Hematopoietic multipotent progenitor cell treated with erythropoietin and hydrocortisone succinate and interleukin-3 and kit ligand, for 17 days (in vitro differentiated cells): ENCODE measurements at regions not wholly inside any gene's neighbourhood (a gene's known extent, or its start where the extent isn't known, plus 50 kb on each side); places are given as distances from the start of the nearest gene placed in this dataset.
"Not testable (repeated sequence)": the region's sequence is repeated elsewhere in the genome, so short reads cannot be mapped to it uniquely, and the experiment has no call there.

ENCODE experiments used
- DNase-seq: peaks from one replicate; pipeline ENCODE4 v3.0.0-alpha.2; 2015; ENCODE audit warnings: low spot score

- DNase-seq: no peak
Measured at GRCh38 chr16:66206363-66206762, 160.1 kb upstream of the CDH5 start.

DNA sequence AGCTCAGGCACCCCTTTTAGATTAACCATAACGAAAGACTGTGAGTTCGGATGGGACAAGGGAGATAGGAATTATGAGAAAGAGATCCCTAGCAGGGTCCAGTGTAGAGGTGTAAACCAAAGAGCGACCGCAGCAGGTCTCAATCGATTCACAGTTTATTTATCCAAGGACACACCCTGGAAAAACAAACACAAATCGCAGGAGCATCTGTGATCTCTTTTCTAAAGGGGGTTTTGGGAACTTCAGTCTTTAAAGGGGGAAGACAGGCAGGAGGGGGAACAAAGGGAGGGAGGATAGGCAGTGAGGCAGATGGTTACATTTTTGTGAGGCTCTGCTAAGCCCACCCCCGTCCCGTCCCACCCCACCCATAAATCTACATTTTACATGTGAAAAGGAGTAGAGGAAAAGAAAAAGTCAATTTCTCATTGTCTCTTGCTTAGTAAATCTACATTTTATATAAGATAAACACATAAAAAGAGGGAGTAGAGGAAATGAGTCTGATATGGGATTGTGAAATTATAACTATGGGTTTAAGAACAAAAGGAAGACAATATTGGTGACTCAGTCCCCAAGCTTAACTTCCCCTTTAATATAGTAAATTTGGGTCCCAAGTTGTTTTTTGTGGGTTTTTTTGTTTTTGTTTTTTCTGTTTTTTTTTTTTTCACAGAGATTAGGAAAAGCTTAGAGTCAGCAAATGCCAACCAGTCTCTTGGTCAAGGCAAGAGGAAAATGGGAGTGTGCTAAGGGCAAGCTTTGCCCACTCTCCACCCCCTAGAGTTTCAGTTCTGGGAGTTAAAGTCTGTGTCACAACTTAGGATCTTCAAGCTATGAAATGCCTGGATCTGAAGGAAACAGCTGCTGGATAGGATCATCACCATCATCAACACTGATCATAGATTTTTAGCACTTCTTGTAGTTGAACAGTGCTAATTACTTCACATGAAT lies 160.9 kb upstream of the CDH5 start:
- no peak for DNase-seq

DNA sequence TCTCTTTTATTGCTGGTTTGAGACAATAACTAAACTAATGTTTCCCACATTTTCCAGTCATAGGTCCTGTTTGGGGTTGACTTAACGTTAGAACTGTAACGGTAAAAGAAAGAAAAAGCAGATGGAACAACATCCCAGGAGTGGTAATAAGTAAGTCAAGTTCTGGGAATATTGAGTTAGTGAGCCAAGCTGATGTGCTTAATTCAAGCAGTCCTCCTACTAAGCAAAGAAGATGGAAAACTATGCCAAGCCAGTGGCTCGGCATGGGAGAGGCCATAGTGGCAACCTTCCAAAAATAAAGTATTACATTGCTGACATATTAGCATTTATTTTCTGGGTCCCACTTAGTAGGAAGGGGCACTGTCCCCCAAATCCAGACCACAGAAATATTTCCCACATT lies 161.7 kb upstream of the CDH5 start:
- no peak for DNase-seq

DNA sequence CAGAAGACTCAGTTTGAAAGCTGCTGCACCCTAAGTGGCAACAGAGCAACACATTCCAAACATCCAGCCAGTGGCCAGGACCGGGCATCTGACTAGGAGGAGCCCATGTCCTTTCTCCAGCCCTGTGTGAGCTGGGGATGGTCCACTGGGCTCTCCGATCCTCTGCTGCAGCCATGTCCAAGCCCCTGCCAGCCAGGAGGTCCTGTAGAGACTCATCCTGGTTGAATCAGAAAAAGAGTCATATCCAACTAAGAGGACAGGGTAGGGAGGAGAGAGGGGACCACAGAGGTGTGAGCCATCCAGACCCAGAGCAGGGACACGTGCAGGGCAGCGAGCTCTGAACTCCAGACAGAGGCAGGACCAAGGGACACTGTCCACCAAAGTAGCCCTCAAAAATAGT lies 163.0 kb upstream of the CDH5 start:
- DNase-seq: no peak

DNA sequence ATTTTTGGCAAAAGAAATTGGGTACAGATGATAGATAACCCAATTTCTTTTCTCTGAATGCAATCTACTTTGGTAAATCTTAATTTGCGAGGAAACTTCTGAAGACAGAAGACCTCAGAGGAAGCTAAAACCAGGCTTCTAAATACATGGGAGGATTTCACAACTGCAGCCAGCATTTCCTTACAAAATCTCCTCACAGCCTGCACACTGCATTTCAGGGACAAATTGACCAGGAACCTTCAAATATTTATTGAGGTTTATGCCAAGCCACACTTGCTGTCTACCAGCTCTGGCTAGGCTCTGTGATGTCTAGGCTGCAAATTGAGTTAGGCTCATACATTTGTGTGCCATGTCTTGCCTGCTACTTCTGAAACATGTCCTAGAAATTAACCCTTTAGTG lies 167.3 kb upstream of the CDH5 start:
- no peak for DNase-seq

DNA sequence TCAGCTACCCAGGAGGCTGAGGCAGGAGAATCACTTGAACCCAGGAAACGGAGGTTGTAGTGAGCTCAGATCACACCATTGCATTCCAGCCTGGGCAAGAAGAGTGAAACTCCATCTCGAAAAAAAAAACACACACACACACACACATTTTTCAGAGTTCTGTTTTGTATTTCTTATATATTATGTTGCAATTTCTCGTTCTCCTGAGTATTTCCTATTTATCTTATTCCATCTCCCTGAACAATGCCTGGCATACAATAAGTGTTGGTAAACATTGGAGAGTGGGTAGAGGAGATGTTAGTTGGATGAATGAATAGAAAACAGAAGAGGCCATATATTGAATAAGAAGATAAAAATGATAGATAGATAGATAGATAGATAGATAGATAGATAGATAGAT lies 167.8 kb upstream of the CDH5 start:
- no peak for DNase-seq

DNA sequence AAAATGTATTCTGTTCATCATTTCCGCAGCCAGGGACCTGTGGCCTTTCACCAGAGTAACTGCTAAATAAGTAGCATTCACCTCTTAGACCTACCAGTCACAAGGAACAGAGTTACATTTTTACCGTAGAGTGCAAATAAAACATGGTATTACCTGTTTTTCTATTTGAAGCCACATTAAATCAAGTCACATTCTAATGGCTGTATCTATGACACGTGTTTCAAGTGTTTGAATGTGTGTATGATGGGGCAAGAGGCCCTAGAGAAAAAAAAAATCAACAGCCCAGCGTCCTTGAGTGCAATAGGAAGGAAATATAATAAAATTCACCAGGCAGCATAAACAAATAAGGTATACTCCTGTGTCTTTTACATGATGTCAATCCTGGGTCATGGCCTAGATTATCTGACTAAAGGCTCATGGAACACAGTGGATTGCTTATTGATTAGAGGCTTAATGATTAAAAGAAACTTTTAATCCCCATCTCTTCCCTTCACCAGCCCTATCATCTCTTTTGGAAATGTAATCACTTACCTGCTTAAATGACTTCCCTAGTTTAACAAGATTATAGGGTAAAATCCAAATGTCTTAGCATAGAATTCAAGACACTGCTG lies 168.7 kb upstream of the CDH5 start:
- DNase-seq: no peak

- no peak for DNase-seq
Measured at GRCh38 chr16:66196770-66197169, 169.7 kb upstream of the CDH5 start.

DNA sequence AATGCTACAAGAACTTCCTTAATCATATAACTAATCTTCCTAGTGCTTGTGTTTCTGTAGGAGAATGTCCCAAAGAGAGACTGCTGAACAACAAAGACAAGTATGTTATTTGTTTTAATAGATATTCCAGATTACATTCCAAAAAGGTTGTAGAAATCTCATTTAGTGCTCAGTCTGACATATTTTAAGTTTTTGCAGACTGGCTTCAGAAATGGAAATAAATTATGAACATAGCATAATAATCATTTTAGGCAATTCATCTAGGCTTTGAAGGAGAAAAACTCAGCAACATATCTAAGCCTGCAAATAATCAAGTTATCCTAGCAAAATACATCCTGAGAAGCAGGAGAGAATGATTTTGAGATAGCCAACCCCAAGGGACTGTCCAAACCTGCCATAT lies 171.6 kb upstream of the CDH5 start:
- DNase-seq: no peak

GRCh38 chr16:66193543-66194229 lies 172.8 kb upstream of the CDH5 start:
- DNase-seq: no peak

- DNase-seq: no peak
Measured at GRCh38 chr16:66190411-66190810, 176.1 kb upstream of the CDH5 start.

GRCh38 chr16:66189951-66190350 lies 176.5 kb upstream of the CDH5 start:
- DNase-seq: no peak

GRCh38 chr16:66188917-66189725 lies 177.4 kb upstream of the CDH5 start:
- DNase-seq: no peak

- no peak for DNase-seq
Measured at GRCh38 chr16:66186251-66186785, 180.2 kb upstream of the CDH5 start.

DNA sequence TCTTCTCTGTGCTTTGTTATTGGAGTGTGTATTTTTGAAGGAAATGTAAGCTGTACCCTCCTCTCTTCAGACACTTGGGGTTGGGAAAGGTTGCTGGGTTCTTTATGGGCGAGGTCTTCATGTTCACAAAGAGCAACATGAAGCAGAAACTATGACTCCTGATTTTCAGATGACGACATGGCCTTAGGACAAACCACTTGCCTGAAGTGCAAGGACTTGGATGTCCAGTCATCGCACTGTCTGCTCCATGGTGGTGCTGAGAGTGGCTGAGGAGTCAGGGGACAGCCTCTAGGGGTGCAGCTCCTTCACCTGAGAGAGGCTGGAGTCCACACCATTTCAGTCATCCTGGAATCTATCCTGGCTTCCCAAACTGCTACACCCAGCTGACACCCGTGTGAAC lies 183.9 kb upstream of the CDH5 start:
- DNase-seq: no peak

GRCh38 chr16:66176731-66177130 lies 189.8 kb upstream of the CDH5 start:
- no peak for DNase-seq

DNA sequence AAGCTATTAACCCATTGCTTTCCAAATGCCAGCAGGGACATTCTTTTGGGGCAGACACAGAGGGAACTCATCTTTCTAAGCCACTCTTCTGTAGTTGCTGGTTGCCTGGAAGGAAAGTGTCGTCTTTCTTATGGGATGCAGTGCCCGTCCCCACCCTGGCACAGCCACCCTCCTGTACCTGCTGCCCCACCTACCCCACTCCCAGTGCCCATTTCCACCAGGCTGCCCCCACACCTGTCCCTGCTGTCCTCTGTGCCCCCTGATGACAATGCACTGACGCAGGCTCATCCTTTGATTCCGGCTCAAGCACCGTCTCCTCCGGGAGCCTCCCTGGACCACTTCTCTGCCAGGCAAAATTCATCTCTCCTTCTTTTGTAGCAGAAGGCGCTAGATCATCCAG lies 190.4 kb upstream of the CDH5 start:
- no peak for DNase-seq

DNA sequence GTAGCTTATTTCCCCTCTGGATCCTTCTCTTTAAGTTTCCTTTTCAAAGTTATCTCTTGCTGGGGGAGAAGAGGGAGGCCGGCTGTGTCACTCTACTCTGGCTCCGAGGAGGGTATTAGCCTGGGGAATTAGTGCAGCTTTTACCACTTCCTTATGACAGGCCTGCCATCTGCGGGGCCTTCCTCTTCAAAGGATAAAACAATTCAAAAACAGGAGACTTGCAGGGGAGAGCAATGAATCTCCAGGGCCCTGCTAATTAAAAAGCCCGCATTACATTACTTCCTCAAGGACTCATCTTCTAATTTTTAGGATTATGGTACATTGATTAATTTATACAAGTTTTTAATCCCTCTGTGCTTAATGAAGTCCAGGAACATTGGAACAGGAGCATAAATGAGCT lies 190.9 kb upstream of the CDH5 start:
- no peak for DNase-seq

DNA sequence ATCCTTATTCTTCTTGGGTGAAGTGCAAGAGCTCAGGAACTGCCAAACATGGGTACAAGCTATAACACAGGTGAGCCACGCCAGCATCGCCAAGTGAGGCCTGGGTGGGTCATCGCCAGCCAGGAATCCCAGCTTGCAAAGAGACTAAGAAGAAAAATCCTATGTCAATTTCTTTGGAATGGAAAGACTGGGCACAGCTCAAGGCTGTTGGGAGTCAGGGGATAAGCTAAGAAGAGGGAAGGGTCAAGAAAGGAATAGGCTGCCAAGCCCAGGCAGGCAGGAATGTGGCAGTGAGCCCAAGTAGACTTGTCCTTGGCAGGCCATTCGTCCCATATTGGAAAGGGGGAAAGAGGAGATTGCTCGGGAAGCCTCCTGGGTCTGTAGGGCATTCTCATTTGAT lies 191.4 kb upstream of the CDH5 start:
- no peak for DNase-seq

DNA sequence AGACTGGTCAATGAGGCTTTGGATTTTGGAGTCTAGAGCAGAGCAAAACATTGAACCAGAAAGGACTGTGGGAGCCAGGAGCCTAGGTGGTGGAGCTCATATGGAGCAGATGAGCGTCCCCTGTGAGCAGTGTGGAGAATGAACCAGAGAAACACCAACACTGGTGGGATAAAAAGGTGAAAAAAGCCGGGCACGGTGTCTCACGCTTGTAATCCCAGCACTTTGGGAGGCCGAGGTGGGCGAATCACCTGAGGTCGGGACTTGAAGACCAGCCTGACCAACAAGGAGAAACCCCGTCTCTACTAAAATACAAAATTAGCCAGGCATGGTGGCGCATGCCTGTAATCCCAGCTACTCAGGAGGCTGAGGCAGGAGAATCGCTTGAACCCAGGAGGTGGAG lies 192.7 kb upstream of the CDH5 start:
- DNase-seq: not testable (repeated sequence)

- DNase-seq: not testable (repeated sequence)
Measured at GRCh38 chr16:66173181-66173580, 193.3 kb upstream of the CDH5 start.

- no peak for DNase-seq
Measured at GRCh38 chr16:66172463-66172862, 194.0 kb upstream of the CDH5 start.
